Stomach (tissue), 4 donors: ENCODE measurements at regions not wholly inside any gene's neighbourhood (a gene's known extent, or its start where the extent isn't known, plus 50 kb on each side); places are given as distances from the start of the nearest gene placed in this dataset.

Experiments used
- EP300 ChIP-seq: sonication (generic); formaldehyde crosslinking; IDR thresholded peaks from one replicate; pipeline ENCODE4 v1.6.1; 2017; ENCODE audit warnings: antibody characterized with exemption
- POLR2A ChIP-seq, 4 donors: fragments of 450-650 bp; IDR thresholded peaks; one replicate each; pipeline ENCODE4 v1.6.1; 2016; ENCODE audit warnings: antibody characterized with exemption in 4 of 4, control low read depth in 2 of 4, mild to moderate bottlenecking in 1 of 4, moderate library complexity in 1 of 4

DNA sequence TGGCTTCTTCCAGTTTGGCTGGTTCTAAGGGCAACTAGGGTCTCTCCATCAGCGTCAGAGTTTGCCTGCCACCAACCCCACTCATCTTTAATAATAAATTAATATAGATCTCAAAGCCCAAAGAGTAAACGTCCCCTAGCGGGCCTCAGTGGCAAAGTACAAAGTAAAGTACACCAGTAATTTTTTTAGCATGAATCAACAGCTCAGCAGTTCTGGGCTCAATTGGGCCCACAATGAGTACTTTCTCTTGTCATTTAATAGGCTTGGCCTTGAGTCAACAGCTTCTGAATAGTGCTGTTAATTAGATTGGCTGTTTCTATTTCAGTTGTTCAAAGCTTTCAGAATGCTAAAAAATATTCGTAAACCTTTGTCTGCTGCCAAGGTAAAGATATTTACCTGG, 89.0 kb upstream of the PFN2 start:
- TF ChIP-seq EP300 (no peak), POLR2A (IDR thresholded peaks at IDR 0.05) (no peak)
